Central memory CD8-positive, alpha-beta T cell (primary cell): ENCODE measurements at regions not wholly inside any gene's neighbourhood (a gene's known extent, or its start where the extent isn't known, plus 50 kb on each side); places are given as distances from the start of the nearest gene placed in this dataset.

ENCODE experiments used
- ATAC-seq: fragments of 150-1000 bp; cut with Tn5 transposase; replicated peaks from 2 replicates; pipeline ENCODE4 v1.10.0; 2022; ENCODE audit warnings: mild to moderate bottlenecking, moderate FRiP score, moderate number of reproducible peaks; ENCODE audit not compliant: poor library complexity, severe bottlenecking; ENCODE audit errors: extremely low read depth
- DNase-seq, 2 donors: peaks; one replicate each; pipeline ENCODE4 v3.0.0; 2021; ENCODE audit warnings: low spot score in 2 of 2
- H3K27ac Mint-ChIP-seq: one replicate; pipeline ENCODE4 v1.8.0; 2022; ENCODE audit warnings: low read depth, mild to moderate bottlenecking, moderate library complexity, mixed read lengths
- H3K27me3 Mint-ChIP-seq: one replicate; pipeline ENCODE4 v1.8.0; 2022; ENCODE audit warnings: mixed read lengths
- H3K36me3 Mint-ChIP-seq: one replicate; pipeline ENCODE4 v1.8.0; 2022; ENCODE audit warnings: mild to moderate bottlenecking, moderate library complexity, mixed read lengths; ENCODE audit not compliant: insufficient read depth
- H3K4me1 Mint-ChIP-seq: one replicate; pipeline ENCODE4 v1.8.0; 2022; ENCODE audit warnings: mixed read lengths
- H3K4me3 Mint-ChIP-seq: one replicate; pipeline ENCODE4 v1.8.0; 2022; ENCODE audit warnings: mild to moderate bottlenecking, moderate library complexity, mixed read lengths
- H3K9me3 Mint-ChIP-seq: one replicate; pipeline ENCODE4 v1.8.0; 2022; ENCODE audit warnings: mixed read lengths

GRCh38 chr3:11930084-11930483 lies 74.1 kb upstream of the SYN2 start:
- no peak overlapping the region for H3K4me3 Mint-ChIP-seq
- no peaks in the 10 kb centered on the region for H3K4me1 Mint-ChIP-seq
- H3K27ac Mint-ChIP-seq, result no peak overlapping the region

GRCh38 chr3:11932636-11933035 lies 71.6 kb upstream of the SYN2 start:
- ATAC-seq (no peak), DNase-seq (no peak)
- Mint-ChIP-seq H3K27me3 (peaks cover 42% of the 10 kb centered on the region), H3K36me3 (peaks cover 2% of the 10 kb centered on the region), H3K4me3 (no peak overlapping the region), H3K9me3 (no peaks in the 10 kb centered on the region), H3K4me1 (no peaks in the 10 kb centered on the region), H3K27ac (no peak overlapping the region)

More at GRCh38 chr3:11930084-11930483, 74.1 kb upstream of the SYN2 start:
- DNase-seq, result no peak
- H3K27me3 Mint-ChIP-seq, result peaks cover 36% of the 10 kb centered on the region
- H3K9me3 Mint-ChIP-seq, result no peaks in the 10 kb centered on the region
- no peak for ATAC-seq
- H3K36me3 Mint-ChIP-seq, result no peaks in the 10 kb centered on the region

GRCh38 chr3:11933529-11933928 lies 70.7 kb upstream of the SYN2 start:
- Mint-ChIP-seq H3K36me3 (peaks cover 2% of the 10 kb centered on the region), H3K4me1 (no peaks in the 10 kb centered on the region), H3K27ac (no peak overlapping the region), H3K27me3 (peaks cover 51% of the 10 kb centered on the region), H3K4me3 (no peak overlapping the region), H3K9me3 (no peaks in the 10 kb centered on the region)
- ATAC-seq (no peak), DNase-seq (no peak)

GRCh38 chr3:11944052-11944673 lies 60.0 kb upstream of the SYN2 start:
- Mint-ChIP-seq H3K4me3 (no peak overlapping the region), H3K27me3 (peaks cover 21% of the 10 kb centered on the region), H3K4me1 (no peaks in the 10 kb centered on the region), H3K36me3 (no peaks in the 10 kb centered on the region), H3K9me3 (no peaks in the 10 kb centered on the region), H3K27ac (no peak overlapping the region)
- no peak for DNase-seq
- no peak for ATAC-seq

GRCh38 chr3:11948331-11948730 lies 55.9 kb upstream of the SYN2 start:
- H3K4me3 Mint-ChIP-seq, result no peak overlapping the region

GRCh38 chr3:11948866-11949265 lies 55.3 kb upstream of the SYN2 start:
- Mint-ChIP-seq H3K36me3 (peaks cover 1% of the 10 kb centered on the region), H3K4me3 (no peak overlapping the region), H3K9me3 (no peaks in the 10 kb centered on the region), H3K27ac (no peak overlapping the region), H3K27me3 (peaks cover 48% of the 10 kb centered on the region), H3K4me1 (no peaks in the 10 kb centered on the region)
- ATAC-seq (no peak), DNase-seq (no peak)

More at GRCh38 chr3:11948331-11948730, 55.9 kb upstream of the SYN2 start:
- Mint-ChIP-seq H3K27me3 (peaks cover 46% of the 10 kb centered on the region), H3K27ac (no peak overlapping the region), H3K4me1 (no peaks in the 10 kb centered on the region), H3K36me3 (peaks cover 1% of the 10 kb centered on the region), H3K9me3 (no peaks in the 10 kb centered on the region)
- no peak for DNase-seq
- ATAC-seq, result no peak

- Mint-ChIP-seq H3K9me3 (no peaks in the 10 kb centered on the region), H3K27me3 (peaks cover 48% of the 10 kb centered on the region), H3K4me3 (no peak overlapping the region), H3K4me1 (no peaks in the 10 kb centered on the region), H3K36me3 (peaks cover 1% of the 10 kb centered on the region), H3K27ac (no peak overlapping the region)
- no peak for ATAC-seq
- DNase-seq, result no peak
Measured at GRCh38 chr3:11949351-11949750, 54.8 kb upstream of the SYN2 start.

- peaks cover 1% of the 10 kb centered on the region for H3K36me3 Mint-ChIP-seq
- no peaks in the 10 kb centered on the region for H3K4me1 Mint-ChIP-seq
- H3K27ac Mint-ChIP-seq, result no peak overlapping the region
- H3K9me3 Mint-ChIP-seq, result no peaks in the 10 kb centered on the region
- ATAC-seq, result no peak
- H3K4me3 Mint-ChIP-seq, result no peak overlapping the region
- peaks cover 48% of the 10 kb centered on the region for H3K27me3 Mint-ChIP-seq
- DNase-seq, result no peak
Measured at GRCh38 chr3:11950576-11950975, 53.6 kb upstream of the SYN2 start.

- Mint-ChIP-seq H3K9me3 (no peaks in the 10 kb centered on the region), H3K27me3 (peaks cover 41% of the 10 kb centered on the region), H3K27ac (no peak overlapping the region), H3K36me3 (peaks cover 1% of the 10 kb centered on the region), H3K4me1 (no peaks in the 10 kb centered on the region), H3K4me3 (no peak overlapping the region)
- ATAC-seq, result no peak
- no peak for DNase-seq
Measured at GRCh38 chr3:11953350-11953749, 50.8 kb upstream of the SYN2 start.

- Mint-ChIP-seq H3K9me3 (no peaks in the 10 kb centered on the region), H3K4me1 (no peaks in the 10 kb centered on the region), H3K4me3 (no peak overlapping the region), H3K27me3 (peaks cover 36% of the 10 kb centered on the region), H3K36me3 (peaks cover 1% of the 10 kb centered on the region), H3K27ac (no peak overlapping the region)
- ATAC-seq (no peak), DNase-seq (no peak)
Measured at GRCh38 chr3:11953778-11954177, 50.4 kb upstream of the SYN2 start.

- peaks cover 1% of the 10 kb centered on the region for H3K36me3 Mint-ChIP-seq
- H3K27me3 Mint-ChIP-seq, result peaks cover 30% of the 10 kb centered on the region
- DNase-seq (no peak), ATAC-seq (no peak)
- H3K9me3 Mint-ChIP-seq, result no peaks in the 10 kb centered on the region
- H3K27ac Mint-ChIP-seq, result no peak overlapping the region
- H3K4me1 Mint-ChIP-seq, result no peaks in the 10 kb centered on the region
- H3K4me3 Mint-ChIP-seq, result no peak overlapping the region
Measured at GRCh38 chr3:11954312-11954934, 49.8 kb upstream of the SYN2 start.
